Erythroblast (primary cell): ENCODE measurements at regions not wholly inside any gene's neighbourhood (a gene's known extent, or its start where the extent isn't known, plus 50 kb on each side); places are given as distances from the start of the nearest gene placed in this dataset.

Experiments
- DNase-seq, 2 experiments: peaks; one replicate each; lab custom pipeline; 2025; lab: John Stamatoyannopoulos, UW
- GATA1 ChIP-seq: IDR thresholded peaks from 2 replicates; pipeline ENCODE4 v1.6.1; 2011; ENCODE audit warnings: low read depth, mild to moderate bottlenecking, control low read depth, low read length, moderate library complexity
- POLR2A ChIP-seq: IDR thresholded peaks from 2 replicates; pipeline ENCODE4 v1.6.1; 2011; ENCODE audit warnings: mild to moderate bottlenecking, low read length

DNA sequence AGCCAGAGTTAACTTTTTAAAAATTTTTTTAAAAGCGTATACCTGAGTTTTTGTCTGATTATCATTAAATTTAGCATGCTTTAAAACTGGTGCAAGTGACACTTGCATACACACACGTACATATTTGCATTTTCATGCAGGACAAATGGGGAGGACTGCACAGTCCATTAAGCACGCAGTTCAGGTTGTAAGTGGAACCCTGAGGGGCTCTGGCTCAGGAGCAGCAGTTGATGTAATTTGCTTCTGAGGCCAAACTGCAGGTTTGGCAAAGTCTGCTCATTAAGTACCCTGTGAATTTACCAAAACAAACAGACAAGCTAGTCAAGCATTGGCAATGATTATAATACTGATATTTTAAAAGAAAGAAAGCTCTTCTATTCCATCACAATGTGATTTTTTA lies 215.8 kb upstream of the PFKP start:
- DNase-seq: no peak
- TF ChIP-seq GATA1 (no peak), POLR2A (no peak)

DNA sequence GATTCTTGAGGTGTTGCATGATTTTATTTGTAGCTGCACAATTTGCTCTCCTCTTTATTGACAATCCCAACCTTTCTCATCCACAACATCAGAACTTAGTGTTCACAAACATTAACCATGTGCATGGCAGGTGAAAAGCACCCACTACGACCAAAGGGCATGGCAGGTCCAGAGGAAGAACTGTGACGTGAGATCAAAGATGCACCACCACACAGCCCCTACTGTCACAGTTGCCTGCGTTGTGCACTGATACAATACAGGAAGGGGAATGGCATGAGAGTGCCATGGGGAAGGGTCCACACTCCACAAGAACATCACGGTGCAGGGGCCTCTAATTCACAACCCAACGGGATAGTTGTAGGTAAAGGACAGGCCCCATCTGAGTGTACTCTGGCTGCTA lies 217.1 kb upstream of the PFKP start:
- TF ChIP-seq POLR2A (no peak), GATA1 (no peak)
- no peak for DNase-seq

DNA sequence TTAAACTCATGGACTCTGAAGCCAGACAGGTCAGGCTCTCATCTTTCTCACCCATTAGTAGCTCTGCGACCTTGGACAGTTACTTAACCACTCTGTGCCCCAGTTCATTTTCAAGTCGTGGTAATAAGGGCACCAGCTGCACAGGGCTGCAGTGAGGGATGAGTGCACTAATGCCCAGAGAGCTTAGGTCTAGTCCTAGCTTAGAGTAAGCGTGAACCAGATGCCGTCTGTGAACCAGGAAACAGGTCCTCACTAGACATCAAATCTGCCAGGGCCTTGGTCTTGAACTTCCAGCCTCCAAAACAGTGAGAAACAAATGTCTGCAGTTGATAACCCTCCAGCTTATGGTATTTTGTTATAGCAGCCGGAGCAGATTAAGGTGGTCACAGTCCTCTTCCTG lies 222.4 kb upstream of the PFKP start:
- DNase-seq: no peak
- TF ChIP-seq GATA1 (no peak), POLR2A (no peak)

DNA sequence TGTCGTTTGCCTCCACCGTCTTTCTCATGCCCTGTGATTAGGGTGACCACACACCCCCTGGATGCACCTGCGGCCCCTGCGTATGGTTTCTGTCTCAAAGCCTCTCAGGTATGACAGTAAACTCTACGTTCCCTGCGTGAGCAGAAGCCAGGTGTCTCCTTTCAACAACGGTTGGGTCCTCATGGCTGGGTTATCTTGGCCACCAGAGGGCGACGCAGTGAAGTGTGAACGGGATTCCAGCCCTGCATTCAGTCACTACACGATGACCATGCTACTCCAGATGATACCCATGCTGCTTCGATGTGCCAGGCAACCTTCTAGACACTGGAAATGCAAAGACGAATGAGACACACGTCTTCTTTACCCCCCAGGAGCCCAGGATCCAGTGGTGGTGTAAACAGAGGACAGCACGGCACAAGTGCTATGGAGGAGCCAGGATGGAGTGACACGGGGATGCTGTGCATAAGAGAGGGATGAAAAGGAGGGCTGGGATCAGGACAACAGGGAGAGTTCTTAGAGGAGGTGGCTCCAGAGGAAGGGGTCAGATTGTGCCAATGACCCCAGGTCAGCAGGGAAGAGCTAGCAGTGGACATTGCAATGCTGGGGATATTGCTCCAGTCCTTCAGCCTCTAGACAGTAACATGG lies 228.1 kb upstream of the PFKP start:
- no peak for TF ChIP-seq GATA1
- TF ChIP-seq POLR2A: no peak
- peak; percentile 8 to 42 for DNase-seq

DNA sequence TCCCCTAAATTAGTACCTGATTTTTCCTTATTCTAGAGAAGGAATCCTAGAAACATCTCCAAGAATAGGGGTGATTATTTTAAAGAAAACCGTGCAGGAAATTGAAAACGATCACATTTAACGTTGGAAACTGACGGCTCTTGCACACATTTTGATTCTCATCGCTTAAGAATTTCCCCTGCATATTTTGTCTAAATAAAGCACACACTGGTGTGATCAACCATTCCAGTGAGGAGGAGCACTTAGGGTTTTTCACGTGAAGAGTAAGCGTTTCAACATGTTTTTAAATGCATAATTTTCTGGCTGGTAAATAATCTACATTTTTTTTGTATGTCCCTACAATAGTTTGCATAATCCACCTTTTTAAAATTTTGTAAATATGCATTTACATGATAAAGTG lies 229.7 kb upstream of the PFKP start:
- DNase-seq: no peak
- TF ChIP-seq POLR2A (no peak), GATA1 (no peak)

DNA sequence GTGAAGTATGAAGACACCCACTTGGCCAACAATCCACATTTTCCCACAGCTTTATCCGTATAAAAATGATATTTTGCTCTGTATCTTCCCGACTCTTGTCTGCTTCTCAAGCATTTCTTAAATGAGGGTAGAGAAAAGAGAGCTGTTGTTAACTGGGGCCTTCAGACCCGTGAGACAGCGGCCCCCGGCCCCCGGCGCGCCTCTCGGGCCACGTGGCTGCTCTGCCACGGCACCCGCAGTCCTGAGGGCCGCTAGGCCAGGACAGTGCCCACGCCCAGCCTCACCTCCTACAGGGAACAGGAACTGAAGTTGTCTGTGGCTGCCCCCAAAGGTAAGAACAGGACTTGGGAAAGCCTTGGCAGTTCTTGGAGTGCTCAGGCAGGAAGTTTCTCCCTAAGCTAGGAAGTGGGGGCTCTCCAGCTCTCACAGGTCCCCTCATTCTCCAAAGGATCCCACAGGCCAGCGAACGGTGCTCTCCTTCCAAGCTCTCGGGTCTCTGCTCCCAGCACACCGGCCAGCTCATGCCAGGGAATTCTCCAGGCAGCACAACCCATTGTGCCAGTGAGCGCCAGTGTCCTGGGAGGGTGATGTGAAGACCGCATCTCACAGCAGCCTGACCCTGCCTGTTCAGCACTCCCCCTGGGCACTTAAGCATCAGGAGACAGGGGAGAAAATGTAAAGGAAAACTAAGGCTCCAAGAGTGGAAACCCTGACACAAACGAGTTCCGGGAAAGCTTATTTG lies 230.3 kb upstream of the PFKP start:
- DNase-seq: no peak
- TF ChIP-seq GATA1: no peak

DNA sequence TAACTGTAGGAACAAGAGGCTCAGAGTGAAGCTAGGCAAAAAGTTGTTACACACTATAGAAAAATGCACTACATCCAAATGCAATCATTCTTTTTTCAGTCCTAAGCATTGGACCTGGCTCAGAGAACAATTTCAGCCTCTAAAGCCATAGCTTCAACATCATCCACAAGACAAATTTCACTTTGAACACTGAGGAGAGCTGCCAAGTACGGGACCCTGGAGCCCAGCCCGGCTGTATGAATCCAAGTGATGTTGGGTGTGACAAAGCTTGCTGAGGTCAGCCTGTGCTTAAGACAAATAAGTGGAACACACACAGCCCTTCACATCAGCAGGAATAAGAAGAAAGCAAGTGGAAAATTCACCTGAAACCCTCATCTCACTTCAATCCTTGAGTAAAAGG lies 233.1 kb upstream of the PFKP start:
- no peak for DNase-seq
- TF ChIP-seq GATA1 (no peak), POLR2A (no peak)

DNA sequence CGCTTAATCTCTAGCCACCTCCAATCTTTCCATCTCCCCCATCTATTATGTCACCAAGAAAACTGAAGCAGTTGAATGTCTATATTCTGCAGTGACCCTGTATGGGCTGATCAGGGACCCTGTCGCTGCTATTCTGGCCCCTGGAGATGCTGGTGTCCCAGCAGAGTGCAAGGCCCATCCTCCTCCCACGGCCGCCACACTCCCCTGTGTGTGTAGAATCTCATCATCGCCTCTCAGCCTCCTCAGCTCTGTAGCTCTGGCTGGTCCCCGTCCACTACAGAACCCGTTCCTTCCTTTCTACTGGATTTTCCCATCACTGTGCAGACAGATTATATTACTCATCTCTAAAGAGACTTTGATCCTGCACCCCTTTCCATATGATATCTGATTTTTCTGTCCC lies 235.8 kb upstream of the PFKP start:
- DNase-seq: no peak
- no peak for TF ChIP-seq GATA1
- no peak for TF ChIP-seq POLR2A

DNA sequence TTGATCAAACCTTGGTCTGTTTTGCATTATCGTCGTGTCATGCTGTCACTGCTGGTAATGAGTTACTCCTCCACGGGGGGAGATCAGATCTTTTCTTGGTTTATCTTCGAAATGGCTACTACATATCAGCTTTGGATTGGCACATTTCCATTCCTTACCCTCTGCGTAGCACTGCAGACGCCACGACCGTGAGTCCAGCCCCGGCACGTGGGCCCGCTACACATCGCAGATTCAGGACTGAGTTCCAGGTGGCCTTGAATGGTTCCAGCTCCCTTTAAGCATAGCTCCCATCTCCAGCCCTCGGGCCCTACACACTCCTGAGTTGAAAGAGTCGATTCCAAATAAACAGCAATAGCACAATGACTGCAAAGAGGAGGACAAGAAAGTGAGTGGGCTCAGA lies 238.6 kb upstream of the PFKP start:
- DNase-seq: no peak
- TF ChIP-seq GATA1: no peak
- TF ChIP-seq POLR2A: no peak

DNA sequence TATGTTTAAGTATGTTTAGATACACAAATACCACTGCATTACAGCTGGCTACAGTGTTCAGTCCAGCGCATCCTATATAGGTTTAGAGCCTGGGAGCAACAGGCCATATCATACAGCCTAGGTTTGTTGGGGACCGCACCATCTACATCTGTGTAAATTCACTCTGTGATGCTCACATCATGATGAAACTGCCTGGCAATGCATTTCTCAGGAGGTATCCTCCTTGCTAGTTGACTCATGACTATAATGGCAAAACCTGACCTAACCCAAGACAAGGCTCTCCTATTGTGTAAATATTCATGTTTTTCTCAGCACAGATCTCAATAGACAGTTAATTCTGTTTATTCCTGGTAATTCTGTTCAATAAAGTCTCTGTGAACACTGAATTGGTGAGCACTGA lies 240.7 kb upstream of the PFKP start:
- TF ChIP-seq POLR2A (no peak), GATA1 (no peak)
- peak in 1 of 2 experiments; percentile 28 for DNase-seq

DNA sequence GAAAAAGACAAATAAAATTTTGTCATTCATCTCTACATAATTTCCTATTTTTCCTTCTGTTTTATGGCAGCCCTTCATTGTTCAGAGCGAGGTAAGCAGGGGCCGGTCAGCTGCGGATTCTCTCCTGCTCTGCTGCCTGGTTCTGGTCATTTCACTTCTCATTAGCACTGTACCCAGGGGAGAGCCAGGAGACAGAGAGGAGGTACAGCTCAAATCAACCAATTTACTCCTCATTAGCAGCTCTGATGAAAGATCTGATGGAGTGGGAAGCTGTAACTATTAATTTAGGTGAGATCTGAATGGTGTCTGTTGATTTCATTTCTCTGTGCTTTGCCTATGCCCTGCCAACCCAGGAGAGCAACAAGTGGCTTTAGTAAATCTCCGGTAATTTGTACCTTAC lies 241.5 kb upstream of the PFKP start:
- DNase-seq: no peak
- TF ChIP-seq GATA1 (no peak), POLR2A (no peak)

DNA sequence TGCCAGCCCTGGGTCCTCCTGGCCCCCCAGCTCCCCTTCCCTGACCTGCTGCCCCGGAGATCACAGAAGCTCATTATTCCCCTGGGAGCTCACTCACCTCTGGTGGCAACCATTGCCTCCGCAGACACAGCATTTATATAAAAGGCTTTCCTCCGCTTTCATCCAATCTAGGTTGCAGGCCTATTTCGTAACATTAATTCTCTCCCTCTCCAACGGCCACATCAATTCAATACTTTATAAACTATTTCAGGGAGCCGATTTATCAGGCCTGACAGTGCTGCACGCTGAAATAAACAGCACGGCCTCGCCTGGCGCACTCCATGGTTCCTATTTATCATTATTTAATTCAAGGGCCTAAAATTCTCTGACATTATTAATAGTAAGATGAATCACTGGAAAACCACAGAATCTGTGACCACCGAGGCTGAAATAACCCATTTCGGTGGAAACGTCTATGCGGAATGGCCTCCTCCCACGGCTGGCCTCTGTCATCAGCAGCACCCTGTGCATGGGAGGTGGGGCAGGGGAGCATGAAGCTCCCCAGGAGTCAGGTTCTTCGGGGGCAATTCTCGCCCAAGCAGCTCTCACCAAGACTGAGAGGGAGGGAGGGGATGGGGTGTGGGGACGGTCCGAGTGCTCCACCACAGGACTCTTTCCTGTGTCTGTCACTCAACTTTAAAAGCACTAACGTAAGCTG lies 249.3 kb upstream of the PFKP start:
- TF ChIP-seq GATA1 (no peak), POLR2A (no peak)
- no peak for DNase-seq

DNA sequence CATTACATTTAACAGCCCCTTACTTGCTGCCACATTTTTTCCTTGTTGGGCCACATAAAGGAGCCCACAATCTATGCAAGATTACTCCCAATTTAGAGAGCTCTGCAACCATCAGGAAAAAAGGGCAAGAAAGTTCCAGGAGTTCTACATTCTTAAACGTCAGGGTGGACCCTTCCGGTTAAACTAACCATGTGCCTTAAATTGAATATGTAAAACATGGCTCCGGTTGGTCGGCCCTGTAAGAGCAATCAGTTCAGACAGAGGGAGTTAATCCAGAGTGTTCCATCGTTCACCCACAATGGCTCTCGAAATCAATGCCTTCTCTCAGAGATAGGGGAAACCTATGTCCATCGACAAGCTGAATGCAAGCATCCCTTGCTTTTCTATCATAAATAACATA lies 253.7 kb upstream of the PFKP start:
- TF ChIP-seq POLR2A (no peak), GATA1 (no peak)
- no peak for DNase-seq

DNA sequence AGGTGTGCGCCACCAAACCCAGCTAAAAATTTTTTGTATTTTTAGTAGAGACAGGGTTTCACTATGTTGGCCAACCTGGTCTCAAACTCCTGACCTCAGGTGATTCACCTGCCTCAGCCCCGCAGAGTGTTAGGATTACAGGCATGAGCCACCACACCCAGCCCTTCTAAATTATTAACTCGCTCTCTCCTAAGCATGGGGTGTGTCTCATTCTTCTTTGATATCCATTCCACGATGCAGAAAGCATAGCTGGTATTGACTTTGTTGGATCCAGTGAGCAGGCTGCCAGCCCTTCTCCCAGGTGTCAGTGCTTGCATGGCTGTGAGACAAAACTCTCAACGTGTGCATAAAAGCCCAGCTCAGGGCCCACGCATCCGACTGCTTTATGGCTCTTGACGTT lies 254.1 kb upstream of the PFKP start:
- TF ChIP-seq GATA1: no peak
- TF ChIP-seq POLR2A: no peak
- DNase-seq: no peak

DNA sequence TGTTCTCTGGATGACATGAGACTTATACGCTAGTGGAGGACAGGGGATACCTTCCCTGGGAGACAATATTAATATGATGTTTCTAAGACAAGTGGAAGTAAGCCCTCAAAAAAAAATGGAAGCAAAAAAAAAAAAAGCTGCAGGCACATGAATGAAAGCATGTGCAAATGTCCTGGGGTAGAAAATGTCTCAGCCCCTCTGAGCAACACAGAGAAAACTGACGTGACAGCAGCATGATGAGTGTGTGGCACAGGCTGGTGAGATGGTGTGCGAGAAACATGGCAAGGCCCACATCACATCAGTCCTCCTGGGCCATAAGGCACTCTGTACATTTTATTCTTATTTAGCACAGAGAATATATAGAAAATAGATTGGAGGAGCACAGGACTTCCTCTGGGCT lies 254.7 kb upstream of the PFKP start:
- no peak for TF ChIP-seq POLR2A
- TF ChIP-seq GATA1: no peak
- DNase-seq: no peak
